HUES6 (cell line): ENCODE measurements at regions not wholly inside any gene's neighbourhood (a gene's known extent, or its start where the extent isn't known, plus 50 kb on each side); places are given as distances from the start of the nearest gene placed in this dataset.

ENCODE experiments used
- H3K27ac ChIP-seq: 2 replicates; pipeline ENCODE4 v1.7.0; 2013; ENCODE audit warnings: low read depth, mild to moderate bottlenecking, low read length, inconsistent platforms
- H3K27me3 ChIP-seq: 2 replicates; pipeline ENCODE4 v1.6.1; 2013; ENCODE audit warnings: low read length; ENCODE audit not compliant: control insufficient read depth, insufficient read depth
- H3K36me3 ChIP-seq: 2 replicates; pipeline ENCODE4 v1.6.1; 2013; ENCODE audit warnings: low read length; ENCODE audit not compliant: control insufficient read depth, insufficient read depth
- H3K4me1 ChIP-seq: 2 replicates; pipeline ENCODE4 v1.6.1; 2013; ENCODE audit warnings: low read length; ENCODE audit not compliant: control insufficient read depth, insufficient read depth
- H3K4me3 ChIP-seq: 2 replicates; pipeline ENCODE4 v1.5.1; 2013; ENCODE audit warnings: low read depth, low read length
- H3K9ac ChIP-seq: one replicate; pipeline ENCODE4 v1.6.1; 2013; ENCODE audit warnings: mild to moderate bottlenecking, low read length
- H3K9me3 ChIP-seq: 2 replicates; pipeline ENCODE4 v1.6.1; 2013; ENCODE audit warnings: low read depth, low read length; ENCODE audit not compliant: control insufficient read depth, insufficient read depth

DNA sequence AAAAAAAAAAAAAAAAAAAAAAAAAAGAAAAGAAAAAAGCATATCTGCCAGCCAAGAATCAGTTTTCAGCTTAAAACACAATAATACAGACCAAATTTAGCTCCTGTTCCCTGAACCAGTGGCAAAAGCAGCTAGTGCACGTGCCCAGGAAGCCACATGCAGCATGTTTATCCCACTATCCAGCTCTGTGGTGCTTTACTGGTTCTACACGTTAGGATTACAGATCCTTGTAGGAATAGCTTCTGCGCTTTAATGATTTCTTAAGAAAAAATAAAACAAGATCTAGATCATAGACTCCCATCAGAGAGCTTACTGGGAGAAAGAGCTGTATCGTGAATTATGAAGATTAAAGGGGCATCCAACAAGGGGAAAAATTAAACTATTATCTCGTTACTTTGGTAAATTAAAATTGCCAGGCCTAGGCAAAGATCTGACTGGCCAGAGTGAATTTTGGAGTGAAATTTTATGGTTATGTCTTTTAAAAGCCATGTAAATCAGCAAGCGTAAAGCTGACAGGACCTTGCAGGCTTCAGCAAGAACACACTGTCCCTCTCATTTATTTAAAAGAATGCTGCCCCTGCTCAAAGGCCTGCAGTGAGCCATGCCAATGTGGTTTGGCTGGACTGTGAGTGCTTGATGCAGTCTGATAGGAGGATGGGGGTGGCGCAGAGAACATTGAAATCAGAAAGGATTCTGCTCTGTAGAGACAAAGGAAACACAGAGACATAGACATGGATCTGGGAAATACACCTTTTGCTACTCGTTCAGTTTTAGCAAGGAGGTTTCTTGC, 177.3 kb upstream of the PHYHIPL start:
- Histone ChIP-seq H3K36me3 (no peaks in the 10 kb centered on the region), H3K4me1 (no peaks in the 10 kb centered on the region), H3K9ac (no peak overlapping the region), H3K9me3 (no peaks in the 10 kb centered on the region), H3K27ac (no peak overlapping the region), H3K27me3 (no peaks in the 10 kb centered on the region), H3K4me3 (no peak overlapping the region)

DNA sequence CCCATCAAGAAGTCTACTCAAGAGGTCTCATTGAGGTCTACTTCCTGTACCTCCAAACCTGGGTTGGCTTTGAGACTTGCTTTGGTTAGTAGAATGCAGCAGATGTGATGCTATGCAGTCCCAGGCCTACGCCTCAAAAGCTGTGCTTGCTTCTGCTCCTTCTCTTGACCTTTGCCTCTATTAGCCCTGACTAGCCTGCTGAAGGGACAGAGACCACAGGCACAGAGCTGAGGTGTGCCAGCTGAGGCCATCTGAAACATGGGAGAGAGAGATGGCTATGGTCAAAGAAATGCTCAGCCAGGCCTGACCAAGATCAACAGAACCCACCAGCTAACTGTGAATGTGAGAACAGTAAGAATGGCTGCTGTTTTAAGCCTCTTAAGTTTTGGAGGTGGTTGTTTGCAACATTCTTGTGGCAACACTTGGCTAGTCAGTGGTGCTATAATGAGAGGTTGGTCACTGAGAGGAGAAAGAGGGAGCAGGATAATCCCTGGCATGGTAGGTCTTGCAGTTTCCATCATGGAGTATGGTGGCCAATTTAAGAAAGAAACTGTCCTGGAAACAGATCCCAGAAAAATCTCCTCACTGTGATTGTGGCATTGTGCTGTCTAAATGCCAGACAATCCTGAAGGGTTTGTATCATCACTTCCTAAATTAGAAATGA, 176.1 kb upstream of the PHYHIPL start:
- Histone ChIP-seq H3K9me3 (no peaks in the 10 kb centered on the region), H3K36me3 (no peaks in the 10 kb centered on the region), H3K9ac (no peak overlapping the region), H3K4me1 (no peaks in the 10 kb centered on the region), H3K4me3 (no peak overlapping the region), H3K27ac (no peak overlapping the region), H3K27me3 (no peaks in the 10 kb centered on the region)

DNA sequence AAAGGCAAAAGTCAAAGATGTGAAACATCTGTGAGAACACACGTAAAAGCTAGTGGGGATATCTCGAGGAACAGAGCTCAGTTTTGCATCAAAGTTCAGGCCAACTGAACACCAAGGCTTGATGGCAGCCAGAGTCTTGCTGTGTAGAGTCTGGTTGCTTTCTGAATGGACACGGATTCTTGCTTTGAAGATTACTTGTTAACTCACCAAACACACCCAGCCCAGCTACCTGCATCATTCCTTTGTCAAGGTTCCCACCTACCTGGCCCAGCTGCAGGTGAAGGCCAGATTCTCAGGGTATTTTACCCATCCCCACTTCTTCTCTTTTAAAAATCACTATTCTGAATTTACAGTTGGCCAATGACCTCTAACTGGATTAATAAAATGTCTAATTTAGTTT, 174.4 kb upstream of the PHYHIPL start:
- Histone ChIP-seq H3K36me3 (no peaks in the 10 kb centered on the region), H3K27ac (no peak overlapping the region), H3K9ac (no peak overlapping the region), H3K4me3 (no peak overlapping the region), H3K9me3 (no peaks in the 10 kb centered on the region), H3K27me3 (no peaks in the 10 kb centered on the region), H3K4me1 (no peaks in the 10 kb centered on the region)

DNA sequence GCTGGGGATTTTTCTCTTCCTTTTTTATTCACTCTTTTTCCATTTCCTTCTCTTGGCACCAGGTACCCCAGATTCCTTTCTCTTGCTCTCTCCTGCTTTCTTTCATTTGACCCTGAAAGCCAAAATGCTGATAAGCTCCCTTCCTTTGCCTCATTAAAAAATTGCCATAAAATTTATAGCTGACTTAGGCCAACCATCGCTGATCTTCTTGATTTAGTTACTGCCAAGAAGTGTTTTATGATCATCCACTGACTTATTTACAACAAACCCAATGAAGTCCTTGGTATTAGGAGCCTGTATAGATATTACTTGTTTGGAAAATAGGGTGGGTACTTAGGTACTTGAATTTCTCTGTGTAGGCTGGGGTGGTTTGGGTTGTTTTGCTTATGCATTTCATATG, 173.2 kb upstream of the PHYHIPL start:
- Histone ChIP-seq H3K36me3 (no peaks in the 10 kb centered on the region), H3K4me3 (no peak overlapping the region), H3K27me3 (no peaks in the 10 kb centered on the region), H3K9ac (no peak overlapping the region), H3K9me3 (no peaks in the 10 kb centered on the region), H3K27ac (no peak overlapping the region), H3K4me1 (no peaks in the 10 kb centered on the region)

DNA sequence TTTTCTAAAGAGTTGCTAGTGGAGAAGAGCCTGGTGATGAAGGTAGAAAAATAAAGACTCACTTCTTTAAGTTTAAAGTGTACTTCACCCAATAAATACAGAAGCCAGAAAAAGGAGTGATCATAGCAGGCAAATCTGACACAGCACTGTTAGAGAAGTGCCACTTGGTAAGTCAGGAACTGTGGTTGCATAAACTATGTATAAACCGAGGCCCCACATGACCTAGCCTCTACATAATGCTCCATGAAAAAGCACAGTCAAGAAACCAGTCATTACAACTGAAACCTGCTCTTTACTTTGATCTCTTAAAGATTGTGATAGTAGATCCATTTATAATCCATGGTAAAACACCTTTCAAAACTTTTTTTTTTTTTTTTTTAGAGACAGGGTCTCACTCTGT, 172.1 kb upstream of the PHYHIPL start:
- Histone ChIP-seq H3K36me3 (no peaks in the 10 kb centered on the region), H3K27me3 (no peaks in the 10 kb centered on the region), H3K9me3 (no peaks in the 10 kb centered on the region), H3K4me3 (no peak overlapping the region), H3K9ac (no peak overlapping the region), H3K4me1 (no peaks in the 10 kb centered on the region), H3K27ac (no peak overlapping the region)

DNA sequence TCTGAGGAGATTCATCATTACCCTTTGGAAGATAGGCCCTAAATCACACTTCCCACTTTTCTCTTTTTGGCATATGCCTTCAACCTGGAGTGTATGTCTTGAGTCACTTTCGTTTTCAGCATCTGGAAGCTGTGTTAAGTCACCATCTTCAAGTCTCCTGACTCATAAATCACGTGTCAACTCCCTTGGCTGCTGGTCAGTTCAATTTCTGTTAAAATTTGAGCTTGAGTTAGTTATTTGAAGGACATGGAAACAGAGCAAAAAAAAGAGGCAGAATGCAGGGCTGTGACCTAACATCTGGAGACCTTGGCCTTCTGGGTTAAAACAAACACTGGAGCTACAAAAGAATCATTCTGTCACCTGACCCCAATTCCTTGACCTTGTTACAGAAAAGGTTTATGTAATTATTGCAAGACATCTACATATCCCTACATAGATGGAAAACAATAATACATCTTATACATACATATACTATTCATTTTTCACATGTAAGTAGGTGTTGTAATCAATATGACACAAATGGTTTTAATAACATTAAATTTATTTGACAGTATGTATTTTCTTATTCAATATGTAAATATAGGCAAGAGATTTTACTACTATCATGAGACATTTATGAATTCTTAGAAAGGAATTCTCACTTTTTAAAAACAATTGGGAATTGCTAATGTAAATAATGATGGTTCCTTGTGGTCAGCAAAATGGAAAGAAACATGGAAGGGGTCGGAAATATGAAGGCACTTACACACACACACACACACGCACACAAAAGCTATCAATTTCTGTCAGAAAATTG, 169.7 kb upstream of the PHYHIPL start:
- Histone ChIP-seq H3K9me3 (no peaks in the 10 kb centered on the region), H3K9ac (no peak overlapping the region), H3K4me3 (no peak overlapping the region), H3K4me1 (no peaks in the 10 kb centered on the region), H3K27ac (no peak overlapping the region), H3K27me3 (no peaks in the 10 kb centered on the region), H3K36me3 (no peaks in the 10 kb centered on the region)

DNA sequence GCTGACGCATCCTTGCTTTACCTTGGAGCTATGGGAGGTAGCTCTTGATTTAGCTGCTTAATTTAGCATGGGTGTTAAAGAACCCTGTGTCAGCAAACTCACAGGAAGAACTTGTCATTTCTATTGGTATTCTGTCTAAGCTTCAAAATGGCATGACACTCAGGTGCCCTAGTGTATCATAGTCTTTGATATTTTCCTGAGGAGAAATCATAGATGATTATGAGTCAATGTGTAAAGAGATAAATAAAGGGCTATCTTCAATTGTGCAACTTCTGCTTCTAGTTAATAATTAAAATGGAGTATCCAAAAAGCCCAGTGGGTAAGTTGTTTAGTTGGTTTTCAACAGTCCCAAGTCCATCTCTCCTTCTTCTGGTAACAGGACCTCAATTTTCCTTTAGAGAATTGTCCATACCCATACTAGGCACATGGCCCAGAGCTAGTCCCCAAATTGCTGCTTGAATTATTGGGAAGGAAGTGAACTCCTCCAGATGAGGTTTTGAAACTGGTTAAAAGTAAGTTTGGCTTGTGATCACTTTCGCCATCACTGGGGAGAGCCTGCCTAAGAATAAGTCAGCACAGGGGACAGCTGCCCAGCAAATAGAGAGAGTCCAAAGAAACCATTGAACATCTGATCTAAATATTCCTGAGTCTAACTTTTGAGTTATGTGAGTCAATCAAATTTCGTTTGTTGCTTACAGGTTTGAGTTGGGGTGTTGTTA, 169.0 kb upstream of the PHYHIPL start:
- Histone ChIP-seq H3K9me3 (no peaks in the 10 kb centered on the region), H3K27me3 (no peaks in the 10 kb centered on the region), H3K4me3 (no peak overlapping the region), H3K4me1 (no peaks in the 10 kb centered on the region), H3K36me3 (no peaks in the 10 kb centered on the region), H3K9ac (no peak overlapping the region), H3K27ac (no peak overlapping the region)

DNA sequence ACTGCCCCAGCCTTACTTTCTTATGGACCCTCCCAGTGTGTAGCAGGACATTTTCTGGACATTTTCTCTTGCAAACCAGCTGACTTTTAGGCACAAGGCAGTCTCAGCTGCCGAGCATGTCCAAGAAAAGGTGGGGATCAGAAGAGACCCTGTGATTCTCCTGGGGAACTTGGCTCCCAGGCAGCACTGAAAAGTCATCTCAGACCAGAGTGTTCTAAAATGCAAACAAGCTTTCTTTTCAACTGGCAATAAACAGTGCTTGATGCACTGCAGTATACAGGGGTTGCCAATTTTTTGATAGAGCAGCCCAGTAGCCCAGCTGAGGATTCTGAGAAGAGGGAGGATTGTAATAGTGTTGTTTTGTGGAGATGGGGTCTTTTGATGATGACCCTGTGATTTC, 168.0 kb upstream of the PHYHIPL start:
- H3K27me3 ChIP-seq = no peaks in the 10 kb centered on the region
- H3K4me1 ChIP-seq = no peaks in the 10 kb centered on the region

DNA sequence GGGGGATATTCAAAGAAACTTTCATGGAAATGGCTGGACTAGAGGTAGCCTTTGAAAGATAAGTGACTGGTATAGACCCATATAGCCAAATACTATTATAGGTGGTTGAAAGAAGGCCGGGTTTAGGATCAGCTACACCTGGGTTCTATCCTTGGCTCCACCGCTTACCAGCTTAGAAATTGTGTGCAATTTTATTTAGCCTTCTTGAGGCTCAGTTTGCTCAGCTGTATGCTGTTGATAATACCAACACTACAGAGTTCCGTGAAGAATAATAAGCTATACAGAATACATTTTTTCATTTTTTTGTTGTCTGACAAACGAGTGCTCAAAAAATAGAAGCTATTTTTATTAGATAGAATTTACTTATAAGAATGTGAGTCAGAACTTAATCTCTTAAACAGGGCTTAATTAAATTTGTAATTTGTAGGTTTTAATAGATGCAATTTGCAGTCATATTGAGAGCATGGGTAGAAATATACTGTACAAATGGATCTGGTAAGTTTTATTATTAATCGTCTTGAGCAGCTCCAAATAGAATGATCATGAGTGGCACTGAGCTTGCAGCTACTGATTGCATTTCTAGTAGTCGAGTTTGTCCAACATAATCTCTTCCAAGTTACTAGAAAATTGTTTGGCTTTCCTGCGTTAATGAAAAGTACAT, 164.3 kb upstream of the PHYHIPL start:
- Histone ChIP-seq H3K27ac (no peak overlapping the region), H3K9ac (no peak overlapping the region), H3K27me3 (no peaks in the 10 kb centered on the region), H3K4me1 (no peaks in the 10 kb centered on the region), H3K36me3 (no peaks in the 10 kb centered on the region), H3K4me3 (no peak overlapping the region), H3K9me3 (no peaks in the 10 kb centered on the region)

More for the DNA sequence above, 168.0 kb upstream of the PHYHIPL start:
- Histone ChIP-seq H3K9ac (no peak overlapping the region), H3K9me3 (no peaks in the 10 kb centered on the region), H3K36me3 (no peaks in the 10 kb centered on the region), H3K27ac (no peak overlapping the region), H3K4me3 (no peak overlapping the region)

DNA sequence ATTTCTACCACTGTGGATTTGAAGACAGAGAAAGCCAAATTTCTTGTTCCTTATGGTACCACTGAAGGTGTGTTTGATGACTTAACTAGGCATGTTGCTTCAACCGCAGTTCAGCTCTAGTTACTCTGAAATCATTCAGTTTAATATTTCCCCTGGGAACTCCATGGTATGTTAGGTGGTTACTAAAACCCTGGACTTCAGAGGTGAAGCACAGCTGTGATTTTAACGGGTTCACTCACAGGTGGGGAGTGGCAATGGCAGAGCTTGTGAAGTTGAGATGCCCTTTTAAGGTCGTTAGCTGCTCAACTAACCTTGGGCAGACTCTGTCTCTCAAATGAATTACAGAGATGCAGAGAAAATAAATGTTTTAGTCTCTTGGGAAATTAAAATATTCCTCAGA, 163.6 kb upstream of the PHYHIPL start:
- H3K27ac ChIP-seq = no peak overlapping the region
- H3K4me3 ChIP-seq = no peak overlapping the region
- H3K36me3 ChIP-seq = no peaks in the 10 kb centered on the region
- H3K9me3 ChIP-seq = no peaks in the 10 kb centered on the region
- no peak overlapping the region for H3K9ac ChIP-seq
- no peaks in the 10 kb centered on the region for H3K4me1 ChIP-seq
- H3K27me3 ChIP-seq = no peaks in the 10 kb centered on the region
